A204.1 (cell line): ENCODE measurements at regions not wholly inside any gene's neighbourhood (a gene's known extent, or its start where the extent isn't known, plus 50 kb on each side); places are given as distances from the start of the nearest gene placed in this dataset.
"Not testable (repeated sequence)": the region's sequence is repeated elsewhere in the genome, so short reads cannot be mapped to it uniquely, and the experiment has no call there.

ENCODE experiments used
- FAIRE-seq: peaks from 2 replicates; lab custom pipeline; 2012; peaks lifted over from hg19 to GRCh38; lab: Jason Lieb, UNC

- no peak for FAIRE-seq
Observed at GRCh38 chr11:28976012-28976800, 868.0 kb downstream of the METTL15 start.

DNA sequence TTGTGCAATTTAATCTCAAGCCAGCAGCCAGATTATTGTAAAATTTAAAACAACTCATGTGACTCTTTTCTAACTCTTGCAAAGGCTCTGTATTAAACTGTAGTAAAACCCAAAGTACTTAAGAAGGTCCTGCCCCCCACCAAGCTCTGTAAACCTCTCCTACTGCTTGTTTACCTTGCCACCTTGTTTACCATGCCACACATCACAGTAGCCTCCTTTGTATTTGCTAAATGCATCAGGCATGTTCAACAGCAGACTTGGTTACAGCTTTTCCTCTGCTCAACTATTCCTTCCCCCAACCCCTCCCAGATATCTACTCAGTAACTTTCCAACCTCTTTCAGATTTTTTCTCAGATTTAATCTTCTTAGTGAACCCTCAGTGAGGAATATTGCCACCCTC lies 861.6 kb downstream of the METTL15 start:
- no peak for FAIRE-seq

- no peak for FAIRE-seq
Observed at GRCh38 chr11:28966951-28967350, 858.8 kb downstream of the METTL15 start.

- no peak for FAIRE-seq
Observed at GRCh38 chr11:28965819-28966218, 857.6 kb downstream of the METTL15 start.

GRCh38 chr11:28964811-28965210 lies 856.6 kb downstream of the METTL15 start:
- FAIRE-seq, result no peak

DNA sequence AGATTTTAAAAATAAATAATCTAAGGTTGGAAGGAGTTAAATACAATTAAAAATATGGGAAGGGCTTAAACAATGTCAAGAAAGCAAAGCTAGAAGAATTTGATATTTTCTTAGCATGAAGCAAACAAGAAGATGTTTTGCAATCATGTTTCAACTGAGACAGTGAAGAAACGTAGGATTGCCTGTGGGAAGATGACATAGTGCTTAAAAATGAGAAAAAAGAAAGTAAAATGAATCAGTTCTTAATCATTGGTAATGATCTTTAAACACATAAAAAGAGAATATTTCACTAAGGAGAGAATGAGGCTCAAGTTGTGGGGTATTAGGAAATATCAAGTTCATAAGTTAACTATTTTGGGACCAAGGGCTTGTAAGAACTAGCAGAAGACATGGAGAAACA lies 855.0 kb downstream of the METTL15 start:
- FAIRE-seq, result no peak

DNA sequence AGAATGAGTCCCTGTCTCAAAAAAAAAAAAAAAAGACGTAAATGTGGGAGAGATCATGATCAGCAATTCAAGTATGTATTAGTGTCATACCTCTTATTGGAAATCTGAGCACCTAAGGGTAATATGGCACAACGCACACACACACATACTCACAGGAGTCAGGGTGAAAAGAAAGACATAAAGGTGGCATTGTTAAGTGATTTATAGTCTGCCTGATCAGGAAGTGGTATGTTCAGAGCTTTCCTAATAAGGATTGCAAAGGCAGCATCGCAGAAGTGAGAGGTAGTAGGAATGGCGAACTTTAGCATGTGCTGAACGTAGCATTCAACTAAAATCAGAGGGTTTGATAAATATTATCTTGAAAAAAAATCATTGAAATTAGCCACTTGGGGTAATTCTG lies 854.3 kb downstream of the METTL15 start:
- FAIRE-seq, result no peak

- no peak for FAIRE-seq
Observed at GRCh38 chr11:28961726-28962125, 853.5 kb downstream of the METTL15 start.

GRCh38 chr11:28956446-28956845 lies 848.3 kb downstream of the METTL15 start:
- FAIRE-seq, result no peak

- FAIRE-seq, result no peak
Observed at GRCh38 chr11:28951191-28951590, 843.0 kb downstream of the METTL15 start.

GRCh38 chr11:28939381-28939780 lies 831.2 kb downstream of the METTL15 start:
- FAIRE-seq, result no peak

GRCh38 chr11:28938091-28938490 lies 829.9 kb downstream of the METTL15 start:
- FAIRE-seq, result no peak

- no peak for FAIRE-seq
Observed at GRCh38 chr11:28932940-28933339, 824.8 kb downstream of the METTL15 start.

- no peak for FAIRE-seq
Observed at GRCh38 chr11:28924004-28924403, 815.8 kb downstream of the METTL15 start.

DNA sequence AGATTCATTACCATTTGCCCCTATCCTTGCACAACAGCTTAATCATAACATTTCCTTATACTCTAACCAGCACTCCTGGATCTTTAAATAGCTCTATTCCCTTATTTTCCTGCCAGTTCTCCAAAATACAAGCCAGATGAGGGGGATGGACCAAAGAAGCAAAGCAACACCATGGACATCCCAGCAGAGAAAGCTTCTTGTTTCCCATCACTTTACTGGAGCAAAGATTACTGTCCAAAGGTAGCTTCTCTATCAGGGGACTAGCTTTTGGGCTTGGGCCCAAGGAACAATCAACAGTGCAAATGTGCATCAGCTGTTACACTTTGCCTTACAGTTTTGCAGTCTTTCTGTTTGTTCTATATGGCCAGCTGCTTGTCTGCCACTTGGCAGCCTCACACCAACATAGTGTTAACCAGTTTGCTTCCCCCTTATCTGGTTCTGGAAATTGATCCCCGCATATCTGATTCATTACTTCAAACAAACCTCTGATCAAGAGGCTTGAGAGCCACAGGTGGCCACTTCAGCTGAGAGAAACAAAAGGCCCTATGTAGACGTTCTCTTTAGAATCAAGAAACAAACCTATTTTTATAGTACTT lies 814.3 kb downstream of the METTL15 start:
- FAIRE-seq, result no peak

- FAIRE-seq, result no peak
Observed at GRCh38 chr11:28919194-28919593, 811.0 kb downstream of the METTL15 start.

GRCh38 chr11:28913883-28914282 lies 805.7 kb downstream of the METTL15 start:
- no peak for FAIRE-seq

GRCh38 chr11:28911829-28912228 lies 803.6 kb downstream of the METTL15 start:
- FAIRE-seq, result no peak

- no peak for FAIRE-seq
Observed at GRCh38 chr11:28910926-28911325, 802.7 kb downstream of the METTL15 start.

DNA sequence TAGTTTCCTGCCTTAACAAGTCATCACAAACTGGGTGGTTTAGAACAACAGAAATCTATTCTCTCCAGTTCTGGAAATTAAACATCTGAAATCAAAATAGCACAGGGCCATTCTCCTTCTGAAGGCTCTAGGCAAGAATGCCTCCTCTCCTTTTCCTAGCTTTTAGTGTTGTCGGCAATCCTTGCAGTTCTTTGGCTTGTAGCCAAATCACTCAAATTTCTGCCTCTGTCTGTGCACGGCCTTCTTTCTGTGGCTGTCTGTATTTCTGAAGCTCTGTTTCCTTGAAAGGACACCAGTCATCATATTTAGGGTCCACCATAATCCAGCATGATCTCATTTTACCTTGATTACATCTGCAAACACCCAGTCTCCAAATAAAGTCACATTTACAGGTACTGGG lies 795.5 kb downstream of the METTL15 start:
- no peak for FAIRE-seq

DNA sequence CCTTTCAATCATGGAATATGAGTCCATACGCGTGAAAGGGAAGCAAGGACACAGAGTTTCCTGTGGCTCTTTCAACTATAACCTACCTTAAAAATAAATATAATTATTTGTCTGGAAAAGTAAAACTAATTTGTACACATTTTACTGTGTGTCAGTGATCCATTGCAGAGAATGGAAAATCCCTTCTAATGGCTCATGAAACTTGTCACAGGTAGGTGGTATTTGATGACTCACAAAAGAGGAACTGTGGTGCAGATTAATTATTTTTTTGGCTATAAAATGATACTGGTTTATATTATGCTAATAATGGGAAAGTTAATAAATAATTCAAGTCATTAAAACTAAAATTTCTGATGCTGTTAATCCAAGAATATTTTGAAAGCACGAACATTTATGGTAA lies 792.2 kb downstream of the METTL15 start:
- no peak for FAIRE-seq

DNA sequence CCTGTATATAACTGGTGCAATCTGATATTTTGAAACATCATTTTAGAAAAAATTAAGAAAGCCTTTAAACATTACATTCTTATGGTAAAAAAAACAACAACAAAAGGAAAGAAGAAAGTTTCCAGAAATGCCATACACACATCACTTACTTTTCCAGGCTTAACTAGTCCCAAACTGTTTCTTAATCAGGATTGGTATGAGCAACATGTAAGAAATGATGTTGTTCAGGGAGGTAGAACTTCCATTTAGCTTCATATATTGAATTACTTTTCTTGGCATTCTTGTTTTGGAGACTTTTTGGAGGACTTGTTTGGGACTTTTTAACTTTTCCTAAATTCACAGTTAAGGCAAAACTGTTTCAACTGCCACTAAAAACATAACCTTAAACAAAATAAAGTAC lies 791.5 kb downstream of the METTL15 start:
- no peak for FAIRE-seq

DNA sequence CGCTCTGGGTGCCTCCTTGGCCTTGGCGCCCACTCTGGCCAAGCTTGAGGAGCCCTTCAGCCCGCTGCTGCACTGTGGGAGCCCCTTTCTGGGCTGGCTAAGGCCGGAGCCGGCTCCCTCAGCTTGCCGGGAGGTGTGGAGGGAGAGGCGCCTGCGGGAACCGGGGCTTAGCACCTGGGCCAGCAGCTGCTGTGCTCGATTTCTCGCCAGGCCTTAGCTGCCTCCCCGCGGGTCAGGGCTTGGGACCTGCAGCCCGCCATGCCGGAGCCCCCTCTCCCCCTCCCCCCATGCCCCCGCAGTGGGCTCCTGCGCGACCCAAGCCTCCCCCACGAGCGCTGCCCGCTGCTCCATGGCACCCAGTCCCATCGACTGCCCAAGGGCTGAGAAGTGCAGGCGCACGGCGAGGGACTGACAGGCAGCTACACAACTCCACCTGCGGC lies 782.4 kb downstream of the METTL15 start:
- FAIRE-seq, result not testable (repeated sequence)

DNA sequence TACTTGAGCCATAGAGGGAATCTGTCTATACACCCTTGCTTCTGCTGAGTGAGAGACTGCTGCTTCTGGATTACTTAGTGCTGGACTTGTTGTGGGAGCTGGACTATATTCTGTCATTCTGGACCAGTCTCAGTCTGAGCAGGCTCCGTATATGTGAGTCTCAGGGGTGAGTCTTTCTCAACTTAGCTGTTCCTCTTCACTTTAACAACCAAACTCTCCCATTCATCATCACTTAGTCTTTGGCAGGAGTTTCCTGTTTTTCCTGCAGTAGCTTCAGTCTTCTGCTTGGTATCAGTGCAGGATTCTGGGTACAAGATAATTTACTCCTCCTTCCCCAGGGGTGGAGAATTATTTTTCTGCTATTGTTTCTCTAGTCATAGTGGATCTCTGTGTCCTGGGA lies 779.5 kb downstream of the METTL15 start:
- no peak for FAIRE-seq
